GM23248 (cell line): ENCODE measurements at regions not wholly inside any gene's neighbourhood (a gene's known extent, or its start where the extent isn't known, plus 50 kb on each side); places are given as distances from the start of the nearest gene placed in this dataset.

Experiments
- EZH2 ChIP-seq: fragments of 200-600 bp; sonication (generic); IDR thresholded peaks from 2 replicates; pipeline ENCODE4 v1.6.1; 2018; ENCODE audit warnings: antibody characterized with exemption, mild to moderate bottlenecking; ENCODE audit not compliant: insufficient read depth, poor library complexity, severe bottlenecking
- EZH2phosphoT487 ChIP-seq: fragments of 200-600 bp; sonication (generic); IDR thresholded peaks from 2 replicates; pipeline ENCODE4 v1.6.1; 2018; ENCODE audit warnings: antibody characterized with exemption, moderate library complexity, mild to moderate bottlenecking, low read depth; ENCODE audit not compliant: insufficient read depth

DNA sequence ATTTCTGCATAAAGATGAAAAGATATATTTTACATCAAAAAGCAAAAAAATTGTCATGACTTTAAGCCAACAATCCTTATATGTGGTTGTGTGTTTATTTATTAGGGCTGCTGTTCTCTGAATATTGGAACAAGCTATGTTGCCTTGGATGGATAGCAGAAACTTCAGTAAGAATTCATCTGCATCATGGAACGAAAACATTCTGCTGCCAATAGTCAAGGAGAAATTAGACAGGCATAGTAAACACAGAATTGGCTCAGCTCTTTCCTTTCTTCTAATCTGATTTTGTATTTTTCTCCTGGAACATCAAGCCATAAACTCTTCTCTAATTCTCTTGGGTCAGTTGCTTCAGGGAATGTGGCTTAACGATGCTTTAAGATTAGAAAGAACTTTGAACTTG lies 1257.0 kb downstream of the NLGN4X start:
- TF ChIP-seq EZH2 = no peak
- no peak for TF ChIP-seq EZH2phosphoT487
